Effector CD8-positive, alpha-beta T cell (primary cell): ENCODE measurements at regions not wholly inside any gene's neighbourhood (a gene's known extent, or its start where the extent isn't known, plus 50 kb on each side); places are given as distances from the start of the nearest gene placed in this dataset.
"Not testable (repeated sequence)": the region's sequence is repeated elsewhere in the genome, so short reads cannot be mapped to it uniquely, and the experiment has no call there.

ENCODE experiments used
- DNase-seq: peaks from one replicate; lab custom pipeline; 2025; lab: John Stamatoyannopoulos, UW

- DNase-seq, result no peak
These were observed 614.4 kb upstream of the TMEFF2 start for GRCh38 chr2:192809173-192809572.

DNA sequence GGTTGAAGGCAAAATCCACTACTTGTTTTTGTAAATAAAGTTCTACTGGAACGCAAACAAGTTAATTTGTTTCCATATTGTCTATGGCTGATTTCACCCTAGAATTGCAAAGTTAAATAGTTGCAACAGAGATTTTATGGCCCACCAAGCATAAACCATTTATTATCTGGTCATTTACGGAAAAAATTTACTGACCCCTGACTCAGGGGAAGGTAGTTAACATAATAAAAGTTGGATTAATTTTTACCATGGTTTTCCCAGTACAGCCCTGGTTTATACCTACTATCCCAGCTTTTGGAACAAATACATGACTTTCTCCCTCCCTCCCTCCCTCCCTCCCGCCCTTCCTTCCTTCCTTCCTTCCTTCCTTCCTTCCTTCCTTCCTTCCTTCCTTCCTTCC lies 588.9 kb upstream of the TMEFF2 start:
- DNase-seq, result no peak

- DNase-seq, result no peak
These were observed 580.9 kb upstream of the TMEFF2 start for GRCh38 chr2:192775459-192776262.

DNA sequence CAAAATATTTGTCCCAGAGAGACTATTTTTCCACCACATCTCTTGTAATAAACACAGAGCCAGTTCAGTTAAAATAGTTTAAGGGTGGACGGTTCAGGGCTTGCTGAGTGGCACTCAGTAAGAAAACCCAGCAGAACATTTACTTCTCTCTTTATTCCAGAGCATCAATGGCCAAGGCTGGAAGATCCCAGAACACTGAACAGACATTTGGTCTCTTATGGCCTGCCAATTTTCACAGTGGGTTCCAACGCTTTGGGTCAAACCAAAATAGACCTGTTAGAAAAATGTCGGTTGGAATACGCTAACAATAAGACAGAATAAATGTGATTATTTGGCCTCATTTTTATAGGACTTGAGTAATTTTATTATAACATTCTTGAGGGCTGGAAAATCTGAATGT lies 580.3 kb upstream of the TMEFF2 start:
- DNase-seq, result no peak

DNA sequence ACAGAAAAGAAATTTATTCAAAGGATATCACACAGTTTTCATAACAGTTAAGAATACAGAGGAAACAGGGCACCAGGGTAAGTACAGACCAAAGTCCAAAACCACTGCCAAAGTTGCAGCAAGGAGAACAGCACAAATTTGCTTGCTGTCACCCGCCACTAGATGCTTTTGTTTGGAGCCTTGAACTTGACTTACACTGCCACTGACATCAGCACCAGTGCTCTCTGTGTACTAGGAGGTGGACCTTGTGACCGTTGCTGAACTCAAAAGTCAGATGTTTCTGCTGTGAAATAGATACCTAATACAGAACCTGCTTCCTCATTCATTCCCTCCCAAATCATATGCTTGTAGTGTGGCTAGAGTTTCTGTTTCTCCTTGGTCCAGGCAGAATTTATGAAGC lies 578.3 kb upstream of the TMEFF2 start:
- DNase-seq, result no peak

DNA sequence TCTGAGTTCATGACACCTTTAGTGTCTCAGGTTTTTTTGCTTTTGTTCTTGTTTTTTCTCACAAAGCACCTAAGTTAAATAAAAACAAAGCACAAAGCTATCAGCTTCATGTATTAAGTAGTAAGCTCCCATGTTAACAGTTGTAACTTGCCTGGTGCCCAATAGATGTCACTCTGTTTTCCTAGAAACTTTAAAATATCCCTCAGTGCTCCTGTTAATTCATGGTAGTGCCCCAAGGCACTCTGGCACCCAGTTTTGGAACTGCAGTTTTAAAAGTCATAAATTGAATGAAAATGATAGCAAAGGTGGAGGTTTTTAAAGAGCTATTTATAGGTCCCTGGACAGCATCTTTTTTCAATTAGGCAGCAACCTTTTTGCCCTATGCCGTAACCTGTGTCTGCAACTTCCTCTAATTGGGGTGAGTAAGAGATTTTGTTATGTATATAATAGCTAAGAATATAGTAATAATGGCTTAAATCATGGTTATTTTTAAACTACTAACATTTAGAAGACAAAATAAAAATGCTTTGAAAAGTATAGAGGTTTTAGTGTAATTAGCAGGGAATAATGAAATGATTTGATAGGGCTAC lies 555.0 kb upstream of the TMEFF2 start:
- DNase-seq, result no peak

DNA sequence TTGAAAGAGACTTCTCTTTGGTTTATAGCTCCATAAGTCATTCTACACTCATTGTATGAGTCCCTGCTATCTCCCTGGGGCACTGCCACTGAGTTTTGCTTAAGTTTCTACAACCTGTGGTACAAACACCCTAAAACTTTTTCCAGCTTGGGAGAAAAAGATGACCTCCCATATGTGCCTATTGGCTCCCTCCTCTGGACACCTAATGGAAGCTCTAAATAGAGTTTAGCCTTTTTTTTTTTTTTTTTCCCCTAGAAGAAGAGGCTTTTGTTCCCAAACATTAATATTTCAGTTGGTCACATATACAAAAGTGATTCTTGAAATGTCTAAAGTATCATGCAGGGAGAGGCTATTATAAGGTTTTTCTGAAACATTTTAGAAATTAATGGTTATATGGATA lies 547.2 kb upstream of the TMEFF2 start:
- no peak for DNase-seq

DNA sequence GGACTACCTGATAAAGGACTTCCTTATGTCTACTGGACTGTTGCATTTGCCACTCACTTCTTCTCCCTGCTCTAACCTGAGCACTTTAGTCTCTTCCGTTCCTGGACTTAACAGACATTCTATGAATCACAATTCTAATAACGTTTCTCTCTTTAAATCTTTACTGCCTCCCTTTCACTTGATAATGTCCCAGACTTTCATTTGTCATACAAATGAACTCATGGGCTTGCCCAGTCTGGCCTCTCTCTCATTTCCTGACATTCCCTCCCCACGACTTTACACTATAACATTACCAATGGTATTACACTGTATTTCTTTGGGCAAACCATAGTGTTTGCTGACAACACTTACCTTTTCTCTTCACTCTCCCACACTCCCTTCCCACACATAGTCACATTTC lies 540.7 kb upstream of the TMEFF2 start:
- DNase-seq, result no peak

DNA sequence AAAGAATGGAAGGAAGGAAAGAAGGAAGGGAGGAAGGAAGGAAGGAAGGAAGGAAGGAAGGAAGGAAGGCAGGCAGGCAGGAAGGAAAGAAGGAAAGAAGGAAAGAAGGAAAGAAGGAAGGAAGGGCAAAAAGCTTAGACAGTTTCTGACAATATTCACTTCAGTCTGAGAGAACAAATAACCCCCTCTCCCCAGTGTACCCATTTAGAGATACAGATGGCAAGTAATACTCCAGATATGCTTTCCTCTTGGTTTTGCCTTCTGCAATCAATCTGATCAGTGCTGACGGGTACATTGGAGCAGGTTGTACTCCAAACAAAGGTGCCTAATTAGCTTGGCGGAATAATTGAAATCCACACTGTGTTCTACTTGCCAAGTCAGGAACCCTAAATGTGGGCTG lies 534.6 kb upstream of the TMEFF2 start:
- no peak for DNase-seq

GRCh38 chr2:192725991-192726390 lies 531.3 kb upstream of the TMEFF2 start:
- DNase-seq, result no peak

GRCh38 chr2:192719629-192720028 lies 524.9 kb upstream of the TMEFF2 start:
- DNase-seq, result no peak

DNA sequence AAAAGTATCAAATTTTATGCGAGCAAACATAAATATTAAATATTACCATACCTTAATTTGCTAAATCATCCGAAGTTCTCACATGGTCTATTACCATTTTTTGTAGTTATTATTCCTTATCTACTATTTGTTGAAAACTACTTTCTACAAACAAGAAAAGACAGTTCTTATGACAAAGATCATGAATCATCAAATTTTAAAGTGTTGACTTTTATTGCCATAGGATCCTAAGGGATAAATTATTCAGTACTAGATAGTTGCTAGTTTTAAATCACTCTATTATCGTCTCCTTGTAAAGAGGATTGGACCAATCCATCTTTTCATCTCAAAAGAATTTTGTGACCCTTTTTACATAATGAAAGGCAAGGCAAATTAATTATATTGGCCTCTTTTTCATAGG lies 523.6 kb upstream of the TMEFF2 start:
- no peak for DNase-seq

DNA sequence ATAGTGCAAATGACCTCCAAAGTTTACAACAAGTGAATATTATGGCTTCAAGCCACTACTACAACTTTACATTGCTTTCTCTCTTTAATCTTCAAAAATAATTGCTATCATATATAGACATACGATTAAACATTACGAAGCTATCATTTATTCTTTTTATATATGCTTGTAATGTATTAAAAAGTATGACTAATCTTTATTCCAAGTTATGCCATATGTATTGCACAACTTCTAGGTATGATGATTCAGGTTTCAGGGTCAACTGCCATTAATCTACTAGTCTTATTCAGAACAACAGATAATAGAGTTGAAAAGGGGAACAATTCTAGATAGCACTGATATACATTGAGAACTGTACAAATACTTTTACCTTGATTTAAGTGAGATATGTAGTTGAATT lies 506.2 kb upstream of the TMEFF2 start:
- DNase-seq, result no peak

- no peak for DNase-seq
These were observed 503.1 kb upstream of the TMEFF2 start for GRCh38 chr2:192697880-192698279.

- no peak for DNase-seq
These were observed 502.1 kb upstream of the TMEFF2 start for GRCh38 chr2:192696857-192697256.

- no peak for DNase-seq
These were observed 492.3 kb upstream of the TMEFF2 start for GRCh38 chr2:192687015-192687414.

DNA sequence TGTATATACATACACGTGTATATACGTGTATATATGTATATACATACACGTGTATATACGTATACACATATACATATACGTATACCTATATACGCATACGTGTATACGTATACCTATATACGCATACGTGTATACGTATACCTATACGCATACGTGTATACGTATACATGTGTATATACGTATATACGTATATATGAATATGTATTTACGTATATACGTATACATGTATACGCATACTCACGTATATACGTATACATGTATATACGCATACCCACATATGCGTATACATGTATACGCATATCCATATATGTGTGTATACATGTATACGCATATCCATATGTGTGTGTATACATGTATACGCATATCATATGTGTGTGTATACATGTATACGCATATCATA lies 487.8 kb upstream of the TMEFF2 start:
- not testable (repeated sequence) for DNase-seq

- no peak for DNase-seq
These were observed 480.9 kb upstream of the TMEFF2 start for GRCh38 chr2:192675681-192676080.

- DNase-seq, result no peak
These were observed 474.9 kb upstream of the TMEFF2 start for GRCh38 chr2:192669505-192670091.

GRCh38 chr2:192660555-192660954 lies 465.8 kb upstream of the TMEFF2 start:
- DNase-seq, result not testable (repeated sequence)

DNA sequence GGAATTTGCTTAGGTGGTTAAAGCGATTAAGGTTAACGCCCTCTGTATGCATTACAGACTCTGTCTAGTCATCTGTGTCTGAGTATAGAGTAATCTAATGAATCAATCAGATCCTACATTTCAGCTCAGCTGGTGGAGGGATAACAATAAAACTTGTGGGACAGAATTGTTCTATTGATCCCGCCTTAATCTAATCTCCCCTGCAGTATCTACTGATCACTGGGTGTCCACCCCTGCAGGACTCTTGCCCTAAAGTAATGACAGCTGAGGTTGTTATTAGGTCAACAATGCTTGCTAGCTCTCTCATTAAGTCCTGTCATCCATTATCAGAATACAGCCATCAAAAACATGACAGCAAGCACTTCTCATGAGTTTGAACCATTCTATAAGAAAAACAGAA lies 462.6 kb upstream of the TMEFF2 start:
- DNase-seq, result no peak

GRCh38 chr2:192655916-192656315 lies 461.2 kb upstream of the TMEFF2 start:
- no peak for DNase-seq

DNA sequence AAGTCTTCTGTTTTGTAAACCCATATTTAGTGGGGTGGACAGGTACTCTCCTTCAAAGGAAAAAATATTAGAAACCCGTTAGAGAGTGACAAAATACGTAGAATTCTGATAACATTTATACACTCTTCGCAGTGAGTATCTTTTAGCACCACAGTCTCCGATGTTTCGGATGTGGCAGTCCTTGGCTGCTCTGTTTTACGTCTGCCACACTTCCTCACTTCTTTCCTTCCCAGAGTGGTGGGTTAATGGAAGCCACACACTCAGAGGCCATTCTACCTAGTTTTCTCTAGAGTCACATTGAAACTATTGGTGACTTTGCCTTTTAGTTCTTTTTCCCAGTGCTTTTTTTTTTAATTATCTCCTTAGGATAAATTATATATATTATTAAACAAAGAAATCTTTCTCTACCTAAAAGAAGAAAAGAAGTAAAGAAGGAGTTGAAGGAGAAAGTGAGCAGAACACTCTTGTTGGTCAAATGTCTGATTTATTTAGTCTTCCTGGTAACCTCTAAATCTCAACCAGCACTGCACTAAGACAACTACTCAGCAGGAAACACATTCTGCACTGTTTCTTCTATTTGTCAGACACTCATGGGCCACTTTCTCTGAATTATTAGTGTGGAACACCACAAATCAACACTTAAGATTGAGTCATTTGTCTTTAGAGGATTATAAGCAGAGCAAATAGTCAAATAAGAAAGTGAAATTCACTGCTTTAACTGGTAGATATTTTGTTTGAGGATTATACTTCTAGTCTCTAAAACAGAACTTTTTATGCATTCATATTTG lies 451.3 kb upstream of the TMEFF2 start:
- no peak for DNase-seq
